Testis (tissue), 2 donors: ENCODE measurements at regions not wholly inside any gene's neighbourhood (a gene's known extent, or its start where the extent isn't known, plus 50 kb on each side); places are given as distances from the start of the nearest gene placed in this dataset.

ENCODE experiments used
- DNase-seq: peaks from one replicate; pipeline ENCODE4 v3.0.0-alpha.2; 2019
- H3K27ac ChIP-seq, 2 donors: fragments of 200-600 bp; sonication (generic); one replicate each; pipeline ENCODE4 v1.5.1; 2019
- H3K27me3 ChIP-seq: fragments of 200-600 bp; sonication (generic); one replicate; pipeline ENCODE4 v1.5.1; 2019
- H3K36me3 ChIP-seq: fragments of 200-600 bp; sonication (generic); one replicate; pipeline ENCODE4 v1.5.1; 2017; ENCODE audit warnings: low read depth; ENCODE audit errors: missing control alignments
- H3K4me1 ChIP-seq: fragments of 200-600 bp; sonication (generic); one replicate; pipeline ENCODE4 v1.5.1; 2019
- H3K4me3 ChIP-seq, 2 donors: fragments of 200-600 bp; sonication (generic); one replicate each; pipeline ENCODE4 v1.5.1; 2017 to 2019
- H3K9me3 ChIP-seq: fragments of 200-600 bp; sonication (generic); one replicate; pipeline ENCODE4 v1.5.1; 2017
- CTCF ChIP-seq, 3 experiments: fragments of 450-650 bp in 2 of 3; fragments of 200-600 bp in 1 of 3; sonication (generic) in 1 of 3; IDR thresholded peaks; one replicate each; pipeline ENCODE4 v1.5.1; 2016 to 2019; ENCODE audit warnings: antibody characterized with exemption in 3 of 3, mild to moderate bottlenecking in 2 of 3, moderate library complexity in 1 of 3
- POLR2A ChIP-seq: fragments of 450-650 bp; IDR thresholded peaks from one replicate; pipeline ENCODE4 v1.6.1; 2017; ENCODE audit warnings: antibody characterized with exemption, mild to moderate bottlenecking, moderate library complexity
- WGBS, 2 donors: methylation state at CpG; one replicate each; pipeline ENCODE4 v1.1.5; 2018; 5-methylcytosine and 5-hydroxymethylcytosine counted together
- intact Hi-C: fragments of 100-400 bp; cut with DNase I; formaldehyde crosslinking; loops from one replicate; pipeline ENCODE4 v1.15.1; 2023; ENCODE audit warnings: low total_unique reads

GRCh38 chr1:83691953-83692500, 306.9 kb downstream of the TTLL7 start:
- 85 to 94% methylated on average over 6 to 8 of the region's 8 CpGs for WGBS, 2 donors
- Histone ChIP-seq H3K27ac (no peak overlapping the region), H3K36me3 (no peaks in the 10 kb centered on the region), H3K4me3 (no peak overlapping the region), H3K4me1 (no peaks in the 10 kb centered on the region), H3K27me3 (no peaks in the 10 kb centered on the region), H3K9me3 (no peaks in the 10 kb centered on the region)
- TF ChIP-seq POLR2A (no peak), CTCF (IDR thresholded peaks at IDR 0.05) (no peak)
- intact Hi-C loops = no loop called here
- DNase-seq = no peak

GRCh38 chr1:83689921-83690868, 308.7 kb downstream of the TTLL7 start:
- Histone ChIP-seq H3K27ac (no peak overlapping the region), H3K36me3 (no peaks in the 10 kb centered on the region), H3K4me3 (no peak overlapping the region), H3K4me1 (no peaks in the 10 kb centered on the region), H3K27me3 (no peaks in the 10 kb centered on the region), H3K9me3 (no peaks in the 10 kb centered on the region)
- TF ChIP-seq POLR2A = no peak
- no peak for TF ChIP-seq CTCF (IDR thresholded peaks at IDR 0.05)
- 72 to 79% methylated on average over 6 of the region's 6 CpGs for WGBS, 2 donors
- intact Hi-C loops = no loop called here
- DNase-seq = no peak

- WGBS, 2 donors = 95% methylated on average over 2 of the region's 2 CpGs
- TF ChIP-seq POLR2A (no peak), CTCF (IDR thresholded peaks at IDR 0.05) (no peak)
- Histone ChIP-seq H3K27me3 (no peaks in the 10 kb centered on the region), H3K36me3 (no peaks in the 10 kb centered on the region), H3K4me1 (no peaks in the 10 kb centered on the region), H3K9me3 (no peaks in the 10 kb centered on the region), H3K27ac (no peak overlapping the region), H3K4me3 (no peak overlapping the region)
- DNase-seq = no peak
- intact Hi-C loops = no loop called here
These were observed 316.8 kb downstream of the TTLL7 start for GRCh38 chr1:83682132-83682531.

- no peak for TF ChIP-seq CTCF (IDR thresholded peaks at IDR 0.05)
- no peak for TF ChIP-seq POLR2A
- H3K27me3 ChIP-seq = no peaks in the 10 kb centered on the region
- no peak overlapping the region for H3K4me3 ChIP-seq
- no peak for DNase-seq
- no peak overlapping the region for H3K27ac ChIP-seq
- 94 to 96% methylated on average over 3 of the region's 3 CpGs for whole genome bisulfite sequencing, 2 donors
- no peaks in the 10 kb centered on the region for H3K36me3 ChIP-seq
- H3K4me1 ChIP-seq = no peaks in the 10 kb centered on the region
- H3K9me3 ChIP-seq = no peaks in the 10 kb centered on the region
- intact Hi-C loops = no loop called here
These were observed 322.8 kb downstream of the TTLL7 start for GRCh38 chr1:83676106-83676505.
